ENCODE measurements at regions not wholly inside any gene's neighbourhood (a gene's known extent, or its start where the extent isn't known, plus 50 kb on each side); places are given as distances from the start of the nearest gene placed in this dataset.

GRCh38 chr4:103425406-103425805 is 227.3 kb upstream of the CENPE start:
- TF ChIP-seq CTCF (IDR thresholded peaks at IDR 0.05) (no peak), POLR2AphosphoS5 (IDR thresholded peaks at IDR 0.05) (no peak), POLR2A (IDR thresholded peaks at IDR 0.05) (no peak), EP300 (IDR thresholded peaks at IDR 0.05) (no peak)

Data from gastroesophageal sphincter (tissue), 3 donors.